ENCODE measurements at regions not wholly inside any gene's neighbourhood (a gene's known extent, or its start where the extent isn't known, plus 50 kb on each side); places are given as distances from the start of the nearest gene placed in this dataset.

- Histone ChIP-seq H3K4me3 (ENCODE audit: control insufficient read depth in 1 of 2, extremely low read depth in 1 of 2, low read length in 1 of 2) (no peak overlapping the region), H3K36me3 (ENCODE audit: control insufficient read depth in 2 of 2, extremely low read depth in 1 of 2, insufficient read depth in 1 of 2, low read length in 1 of 2) (no peaks in the 10 kb centered on the region), H3K27ac (ENCODE audit: low read length) (no peak overlapping the region), H3K4me1 (ENCODE audit: control insufficient read depth in 1 of 2, extremely low read depth in 1 of 2, insufficient read depth in 2 of 2, low read length in 2 of 2) (no peaks in the 10 kb centered on the region), H3K27me3 (replicated peaks in 1 of 2; ENCODE audit: control insufficient read depth in 2 of 2, extremely low read depth in 1 of 2, insufficient read depth in 2 of 2, low read length in 1 of 2) (peaks cover 0 to 2% of the 10 kb centered on the region in 2 experiments), H3K9me3 (no peaks in the 10 kb centered on the region)
- Mint-ChIP-seq H3K27me3 (peaks cover 0 to 5% of the 10 kb centered on the region in 2 donors), H3K36me3 (no peaks in the 10 kb centered on the region), H3K4me1 (no peaks in the 10 kb centered on the region), H3K27ac (no peak overlapping the region), H3K9me3 (no peaks in the 10 kb centered on the region), H3K4me3 (no peak overlapping the region)
- ChIA-PET CTCF (no interaction called here), POLR2A (no interaction called here)
- no CpG with 5 or more reads among the region's 3 CpGs for WGBS (ENCODE audit: insufficient coverage)
- DNase-seq (no peak), ATAC-seq (replicated peaks in 1 of 4) (no peak)
These were observed 171.9 kb upstream of the CCDC54 start for GRCh38 chr3:107205358-107205757.

- DNase-seq (peak in 1 of 35 experiments; percentile 20), ATAC-seq (replicated peaks in 1 of 4) (no peak)
- H3K36me3 Mint-ChIP-seq: no peaks in the 10 kb centered on the region
- no peaks in the 10 kb centered on the region for H3K36me3 ChIP-seq (ENCODE audit: control insufficient read depth in 2 of 2, extremely low read depth in 1 of 2, insufficient read depth in 1 of 2, low read length in 1 of 2)
- no peak overlapping the region for H3K27ac ChIP-seq (ENCODE audit: low read length)
- H3K4me3 Mint-ChIP-seq: no peak overlapping the region
- H3K9me3 Mint-ChIP-seq: no peaks in the 10 kb centered on the region
- peaks cover 0 to 5% of the 10 kb centered on the region in 2 donors for H3K27me3 Mint-ChIP-seq
- no peaks in the 10 kb centered on the region for H3K4me1 Mint-ChIP-seq
- ChIA-PET POLR2A (no interaction called here), CTCF (no interaction called here)
- no peaks in the 10 kb centered on the region for H3K9me3 ChIP-seq
- no CpG with 5 or more reads among the region's 1 CpG for WGBS (ENCODE audit: insufficient coverage)
- no peak overlapping the region for H3K4me3 ChIP-seq (ENCODE audit: control insufficient read depth in 1 of 2, extremely low read depth in 1 of 2, low read length in 1 of 2)
- peaks cover 0 to 2% of the 10 kb centered on the region in 2 experiments for H3K27me3 ChIP-seq (replicated peaks in 1 of 2; ENCODE audit: control insufficient read depth in 2 of 2, extremely low read depth in 1 of 2, insufficient read depth in 2 of 2, low read length in 1 of 2)
- H3K4me1 ChIP-seq (ENCODE audit: control insufficient read depth in 1 of 2, extremely low read depth in 1 of 2, insufficient read depth in 2 of 2, low read length in 2 of 2): no peaks in the 10 kb centered on the region
- H3K27ac Mint-ChIP-seq: no peak overlapping the region
These were observed 171.1 kb upstream of the CCDC54 start for GRCh38 chr3:107206141-107206540.

- H3K4me1 ChIP-seq (ENCODE audit: control insufficient read depth in 1 of 2, extremely low read depth in 1 of 2, insufficient read depth in 2 of 2, low read length in 2 of 2): no peaks in the 10 kb centered on the region
- H3K4me3 ChIP-seq (ENCODE audit: control insufficient read depth in 1 of 2, extremely low read depth in 1 of 2, low read length in 1 of 2): no peak overlapping the region
- H3K36me3 Mint-ChIP-seq: no peaks in the 10 kb centered on the region
- H3K9me3 Mint-ChIP-seq: no peaks in the 10 kb centered on the region
- H3K27ac Mint-ChIP-seq: no peak overlapping the region
- H3K36me3 ChIP-seq (ENCODE audit: control insufficient read depth in 2 of 2, extremely low read depth in 1 of 2, insufficient read depth in 1 of 2, low read length in 1 of 2): no peaks in the 10 kb centered on the region
- H3K27me3 ChIP-seq (replicated peaks in 1 of 2; ENCODE audit: control insufficient read depth in 2 of 2, extremely low read depth in 1 of 2, insufficient read depth in 2 of 2, low read length in 1 of 2): peaks cover 0 to 2% of the 10 kb centered on the region in 2 experiments
- no peaks in the 10 kb centered on the region for H3K4me1 Mint-ChIP-seq
- no peak overlapping the region for H3K4me3 Mint-ChIP-seq
- DNase-seq: no peak
- peaks cover 0 to 5% of the 10 kb centered on the region in 2 donors for H3K27me3 Mint-ChIP-seq
- H3K9me3 ChIP-seq: no peaks in the 10 kb centered on the region
- POLR2A ChIA-PET: no interaction called here
- no peak overlapping the region for H3K27ac ChIP-seq (ENCODE audit: low read length)
- no peak for ATAC-seq (replicated peaks in 1 of 4)
- CTCF ChIA-PET: no interaction called here
These were observed 170.3 kb upstream of the CCDC54 start for GRCh38 chr3:107206945-107207344.

- peaks cover 0 to 2% of the 10 kb centered on the region in 2 experiments for H3K27me3 ChIP-seq (replicated peaks in 1 of 2; ENCODE audit: control insufficient read depth in 2 of 2, extremely low read depth in 1 of 2, insufficient read depth in 2 of 2, low read length in 1 of 2)
- H3K36me3 ChIP-seq (ENCODE audit: control insufficient read depth in 2 of 2, extremely low read depth in 1 of 2, insufficient read depth in 1 of 2, low read length in 1 of 2): no peaks in the 10 kb centered on the region
- no peak for ATAC-seq (replicated peaks in 1 of 4)
- Mint-ChIP-seq H3K9me3 (no peaks in the 10 kb centered on the region), H3K4me3 (no peak overlapping the region), H3K27me3 (peaks cover 0 to 5% of the 10 kb centered on the region in 2 donors), H3K4me1 (no peaks in the 10 kb centered on the region), H3K27ac (no peak overlapping the region), H3K36me3 (no peaks in the 10 kb centered on the region)
- H3K4me3 ChIP-seq (ENCODE audit: control insufficient read depth in 1 of 2, extremely low read depth in 1 of 2, low read length in 1 of 2): no peak overlapping the region
- H3K9me3 ChIP-seq: no peaks in the 10 kb centered on the region
- ChIA-PET POLR2A (no interaction called here), CTCF (no interaction called here)
- H3K27ac ChIP-seq (ENCODE audit: low read length): no peak overlapping the region
- DNase-seq: no peak
- no peaks in the 10 kb centered on the region for H3K4me1 ChIP-seq (ENCODE audit: control insufficient read depth in 1 of 2, extremely low read depth in 1 of 2, insufficient read depth in 2 of 2, low read length in 2 of 2)
These were observed 169.1 kb upstream of the CCDC54 start for GRCh38 chr3:107208100-107208499.

- WGBS (ENCODE audit: insufficient coverage): no CpG with 5 or more reads among the region's 1 CpG
These were observed 168.4 kb upstream of the CCDC54 start for GRCh38 chr3:107208796-107209195.

GRCh38 chr3:107209302-107209990 lies 167.8 kb upstream of the CCDC54 start:
- H3K27me3 ChIP-seq (replicated peaks in 1 of 2; ENCODE audit: control insufficient read depth in 2 of 2, extremely low read depth in 1 of 2, insufficient read depth in 2 of 2, low read length in 1 of 2): peaks cover 0 to 2% of the 10 kb centered on the region in 2 experiments
- no peaks in the 10 kb centered on the region for H3K36me3 ChIP-seq (ENCODE audit: control insufficient read depth in 2 of 2, extremely low read depth in 1 of 2, insufficient read depth in 1 of 2, low read length in 1 of 2)
- no peak overlapping the region for H3K27ac ChIP-seq (ENCODE audit: low read length)
- no peak overlapping the region for H3K27ac Mint-ChIP-seq
- CTCF ChIA-PET: interaction anchor here in 1 of 2 donors (0.5 kb wide), 1 partner anchor 58 kb away, joined by 3 read pairs; no protein-coding TSS in a partner anchor
- POLR2A ChIA-PET: no interaction called here
- ATAC-seq (replicated peaks in 1 of 4) (no peak), DNase-seq (no peak)
- H3K4me1 Mint-ChIP-seq: no peaks in the 10 kb centered on the region
- H3K4me3 ChIP-seq (ENCODE audit: control insufficient read depth in 1 of 2, extremely low read depth in 1 of 2, low read length in 1 of 2): no peak overlapping the region
- H3K4me1 ChIP-seq (ENCODE audit: control insufficient read depth in 1 of 2, extremely low read depth in 1 of 2, insufficient read depth in 2 of 2, low read length in 2 of 2): no peaks in the 10 kb centered on the region
- WGBS (ENCODE audit: insufficient coverage): no CpG with 5 or more reads among the region's 4 CpGs
- H3K9me3 Mint-ChIP-seq: no peaks in the 10 kb centered on the region
- H3K9me3 ChIP-seq: no peaks in the 10 kb centered on the region
- no peaks in the 10 kb centered on the region for H3K36me3 Mint-ChIP-seq
- H3K4me3 Mint-ChIP-seq: no peak overlapping the region
- no peaks in the 10 kb centered on the region for H3K27me3 Mint-ChIP-seq

More at GRCh38 chr3:107208796-107209195, 168.4 kb upstream of the CCDC54 start:
- no peaks in the 10 kb centered on the region for H3K4me1 ChIP-seq (ENCODE audit: control insufficient read depth in 1 of 2, extremely low read depth in 1 of 2, insufficient read depth in 2 of 2, low read length in 2 of 2)
- no peak for DNase-seq
- ChIA-PET CTCF (no interaction called here), POLR2A (no interaction called here)
- no peak overlapping the region for H3K4me3 Mint-ChIP-seq
- H3K9me3 Mint-ChIP-seq: no peaks in the 10 kb centered on the region
- ATAC-seq (replicated peaks in 1 of 4): no peak
- peaks cover 0 to 2% of the 10 kb centered on the region in 2 experiments for H3K27me3 ChIP-seq (replicated peaks in 1 of 2; ENCODE audit: control insufficient read depth in 2 of 2, extremely low read depth in 1 of 2, insufficient read depth in 2 of 2, low read length in 1 of 2)
- H3K4me1 Mint-ChIP-seq: no peaks in the 10 kb centered on the region
- no peaks in the 10 kb centered on the region for H3K9me3 ChIP-seq
- H3K27me3 Mint-ChIP-seq: no peaks in the 10 kb centered on the region
- no peak overlapping the region for H3K27ac Mint-ChIP-seq
- H3K4me3 ChIP-seq (ENCODE audit: control insufficient read depth in 1 of 2, extremely low read depth in 1 of 2, low read length in 1 of 2): no peak overlapping the region
- H3K36me3 ChIP-seq (ENCODE audit: control insufficient read depth in 2 of 2, extremely low read depth in 1 of 2, insufficient read depth in 1 of 2, low read length in 1 of 2): no peaks in the 10 kb centered on the region
- H3K36me3 Mint-ChIP-seq: no peaks in the 10 kb centered on the region
- no peak overlapping the region for H3K27ac ChIP-seq (ENCODE audit: low read length)

GRCh38 chr3:107211608-107212007 lies 165.6 kb upstream of the CCDC54 start:
- no peak for DNase-seq
- H3K9me3 ChIP-seq: no peaks in the 10 kb centered on the region
- no peaks in the 10 kb centered on the region for H3K36me3 ChIP-seq (ENCODE audit: control insufficient read depth in 2 of 2, extremely low read depth in 1 of 2, insufficient read depth in 1 of 2, low read length in 1 of 2)
- H3K27me3 Mint-ChIP-seq: peaks cover 3 to 4% of the 10 kb centered on the region in 2 donors
- no peaks in the 10 kb centered on the region for H3K4me1 ChIP-seq (ENCODE audit: control insufficient read depth in 1 of 2, extremely low read depth in 1 of 2, insufficient read depth in 2 of 2, low read length in 2 of 2)
- no peak overlapping the region for H3K27ac Mint-ChIP-seq
- ChIA-PET POLR2A (no interaction called here), CTCF (no interaction called here)
- 86% methylated on average over 1 of the region's 1 CpG for WGBS (ENCODE audit: insufficient coverage)
- H3K27ac ChIP-seq (ENCODE audit: low read length): no peak overlapping the region
- H3K9me3 Mint-ChIP-seq: no peaks in the 10 kb centered on the region
- no peak overlapping the region for H3K4me3 ChIP-seq (ENCODE audit: control insufficient read depth in 1 of 2, extremely low read depth in 1 of 2, low read length in 1 of 2)
- no peak overlapping the region for H3K4me3 Mint-ChIP-seq
- no peaks in the 10 kb centered on the region for H3K4me1 Mint-ChIP-seq
- no peak for ATAC-seq (replicated peaks in 1 of 4)
- H3K36me3 Mint-ChIP-seq: no peaks in the 10 kb centered on the region
- peaks cover 0 to 2% of the 10 kb centered on the region in 2 experiments for H3K27me3 ChIP-seq (replicated peaks in 1 of 2; ENCODE audit: control insufficient read depth in 2 of 2, extremely low read depth in 1 of 2, insufficient read depth in 2 of 2, low read length in 1 of 2)
